Frontal cortex (tissue), 3 donors: ENCODE measurements at regions not wholly inside any gene's neighbourhood (a gene's known extent, or its start where the extent isn't known, plus 50 kb on each side); places are given as distances from the start of the nearest gene placed in this dataset.

Source experiments
- DNase-seq, 2 donors: peaks; one replicate each; pipeline ENCODE4 v3.0.0; 2012; ENCODE audit warnings: low spot score in 2 of 2
- FAIRE-seq: peaks from 2 replicates; lab custom pipeline; 2012; peaks lifted over from hg19 to GRCh38; lab: Jason Lieb, UNC
- donor health status: control.
- donor health status: control.
- donor health status: control.

DNA sequence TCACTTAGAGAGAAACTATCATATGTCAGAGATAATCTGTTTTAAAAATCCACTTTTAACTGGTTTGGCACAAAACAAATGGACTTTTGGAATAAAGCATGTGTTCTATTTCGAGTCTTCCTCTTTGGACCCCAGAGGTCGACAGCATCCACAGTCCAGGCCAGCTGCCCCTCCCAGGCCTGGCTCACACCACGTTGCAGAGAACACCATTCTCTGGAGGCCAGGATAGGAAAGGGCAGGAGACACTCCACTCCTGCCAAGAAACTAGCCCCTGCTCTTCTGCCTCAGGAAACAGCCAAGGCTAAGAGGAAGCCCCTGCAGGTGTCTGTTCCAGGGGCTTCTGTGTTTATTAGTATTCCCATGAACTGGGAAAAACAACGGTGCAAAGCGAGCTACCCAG is 456.6 kb upstream of the ID2 start:
- DNase-seq (no peak), FAIRE-seq (no peak)

DNA sequence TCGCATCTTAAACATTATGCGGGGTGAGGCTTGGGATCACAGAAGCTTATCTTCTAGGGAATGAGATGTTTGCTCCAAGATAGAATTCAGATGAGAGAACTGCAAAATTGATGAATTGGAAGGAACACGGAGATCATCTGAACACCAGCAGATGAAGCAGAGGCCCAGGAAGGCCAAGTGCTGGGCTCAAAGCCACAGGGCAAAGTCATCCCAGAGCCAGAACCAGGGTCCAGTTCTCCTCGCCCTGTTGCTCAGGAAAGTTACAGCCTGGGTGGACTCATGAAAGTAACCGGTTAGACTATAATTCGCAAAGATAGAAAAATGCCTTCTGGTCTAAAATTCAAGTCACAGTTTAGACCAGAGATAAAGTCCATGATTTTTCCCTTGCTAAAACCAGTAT is 456.1 kb upstream of the ID2 start:
- DNase-seq (no peak), FAIRE-seq (no peak)

DNA sequence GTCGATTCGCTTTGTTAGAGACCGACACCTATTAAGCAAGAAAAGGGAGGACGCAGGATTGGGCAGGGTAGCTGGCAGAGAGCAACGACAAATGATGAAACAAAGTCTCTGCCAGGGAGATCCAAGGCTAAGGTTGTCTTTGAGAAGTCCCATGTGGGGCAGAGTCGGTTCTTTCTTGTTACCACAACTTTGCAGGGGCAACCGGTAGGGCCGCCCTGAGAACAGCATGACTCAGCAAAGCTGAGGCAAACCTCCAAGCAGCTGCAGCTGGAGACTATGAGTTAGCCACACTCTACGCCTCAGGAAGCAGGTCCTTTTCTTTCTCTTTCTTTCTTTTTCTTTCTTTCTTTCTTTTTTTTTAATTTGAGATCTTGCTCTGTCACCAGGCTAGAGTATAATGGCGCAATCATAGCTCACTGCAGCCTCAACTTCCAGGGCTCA is 452.3 kb upstream of the ID2 start:
- DNase-seq (no peak), FAIRE-seq (no peak)

DNA sequence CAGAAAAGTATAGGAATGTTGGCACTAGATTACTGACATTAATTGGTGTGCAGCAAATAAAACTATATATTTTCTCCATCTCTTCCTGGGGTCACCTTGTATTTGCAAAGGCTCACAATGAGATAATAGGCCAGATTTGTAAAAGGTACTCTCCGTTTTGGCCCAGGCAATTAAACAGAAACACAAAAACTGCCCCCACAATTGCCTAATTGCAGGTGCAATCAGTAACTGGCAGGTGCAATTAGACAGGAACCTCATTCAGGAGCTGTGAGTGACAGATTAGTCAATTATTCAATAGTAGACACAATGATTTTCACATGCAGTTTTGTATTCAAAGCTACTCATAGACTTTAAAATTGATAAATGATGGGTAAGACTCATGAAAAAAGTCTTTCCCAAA is 451.4 kb upstream of the ID2 start:
- FAIRE-seq (no peak), DNase-seq (no peak)

DNA sequence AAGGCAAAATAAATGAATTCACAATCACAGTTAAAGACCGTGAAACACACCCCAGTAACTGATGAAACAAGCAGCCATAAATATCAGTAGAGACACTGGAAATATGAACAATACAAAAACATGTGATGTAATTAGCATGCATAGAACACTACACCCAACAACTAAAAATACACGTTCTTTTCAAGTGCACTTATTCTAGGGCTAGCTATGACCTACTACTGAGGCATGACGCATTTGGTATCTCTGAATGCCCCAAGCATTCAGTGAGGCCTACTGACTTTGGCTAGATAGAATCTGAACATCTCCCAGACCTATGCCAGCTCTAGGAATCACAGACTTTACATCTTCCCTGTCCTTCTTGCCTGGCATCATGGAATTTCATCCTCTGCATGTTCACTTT is 450.0 kb upstream of the ID2 start:
- DNase-seq = no peak
- no peak for FAIRE-seq

DNA sequence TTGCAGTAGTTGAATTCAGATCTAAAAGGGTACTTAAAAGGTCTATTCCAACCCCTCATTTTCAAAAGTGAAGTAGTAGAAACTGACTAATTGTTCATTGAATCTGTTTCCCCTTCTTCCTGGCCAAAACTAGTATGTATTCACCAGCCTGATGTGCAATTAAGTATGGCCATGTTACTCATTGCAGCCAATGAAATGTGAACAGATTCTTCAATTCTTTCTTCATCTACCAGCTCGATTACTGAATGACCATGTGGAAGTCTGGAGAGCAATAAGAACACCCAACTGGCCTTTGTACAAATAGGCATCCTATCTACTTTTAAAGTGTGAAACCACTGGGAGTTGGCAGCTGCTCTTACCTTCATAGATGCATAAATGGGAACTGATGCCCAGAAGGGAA is 449.0 kb upstream of the ID2 start:
- no peak for FAIRE-seq
- DNase-seq = no peak

DNA sequence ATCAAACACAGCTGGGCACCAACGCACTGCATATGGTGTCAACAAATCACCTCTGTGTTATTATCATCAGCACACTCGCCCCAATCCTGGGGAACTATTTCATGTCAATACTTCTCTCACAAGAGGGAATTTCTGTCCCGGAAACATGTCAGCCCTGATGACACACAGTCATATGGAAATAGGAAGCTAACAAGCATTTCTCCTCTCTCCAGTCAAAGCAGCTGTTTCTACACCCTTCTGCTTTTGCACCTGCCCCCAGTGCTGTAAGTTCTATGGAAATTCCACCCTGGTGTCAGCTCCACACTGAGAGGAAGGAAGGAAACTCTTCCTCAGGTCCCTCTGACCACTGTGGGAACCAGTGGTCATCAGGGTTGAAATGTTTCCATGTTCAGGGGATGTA is 447.6 kb upstream of the ID2 start:
- DNase-seq (no peak), FAIRE-seq (no peak)

DNA sequence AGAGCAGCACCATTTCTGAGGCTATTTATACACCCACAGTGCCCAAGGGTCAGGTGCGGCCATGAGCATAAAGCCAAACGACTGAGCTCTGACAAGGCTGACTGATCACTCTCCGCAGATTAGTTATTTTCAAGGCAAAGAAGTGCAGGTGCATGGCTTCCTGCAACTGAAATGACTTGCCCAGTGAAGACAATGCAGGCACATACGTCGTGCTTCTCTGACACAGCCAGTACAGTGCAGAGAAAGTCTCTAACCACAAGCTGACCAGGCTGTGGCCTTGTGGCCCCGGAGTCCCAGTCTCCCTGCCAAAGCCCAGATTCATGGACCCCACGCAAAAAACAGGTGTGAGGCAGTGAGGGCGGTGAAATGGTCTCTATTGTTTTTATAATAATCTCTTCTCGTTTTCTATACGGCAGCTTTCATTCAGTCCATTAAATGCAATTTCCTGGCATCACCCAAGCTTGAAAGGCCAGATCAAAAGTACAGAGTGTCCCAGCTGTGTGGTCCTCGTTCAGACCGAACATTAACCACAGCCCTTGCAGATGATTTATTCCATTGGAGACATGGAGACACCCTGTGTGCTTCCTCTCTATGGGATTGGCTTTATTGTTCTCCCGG is 447.0 kb upstream of the ID2 start:
- DNase-seq (no peak), FAIRE-seq (no peak)

DNA sequence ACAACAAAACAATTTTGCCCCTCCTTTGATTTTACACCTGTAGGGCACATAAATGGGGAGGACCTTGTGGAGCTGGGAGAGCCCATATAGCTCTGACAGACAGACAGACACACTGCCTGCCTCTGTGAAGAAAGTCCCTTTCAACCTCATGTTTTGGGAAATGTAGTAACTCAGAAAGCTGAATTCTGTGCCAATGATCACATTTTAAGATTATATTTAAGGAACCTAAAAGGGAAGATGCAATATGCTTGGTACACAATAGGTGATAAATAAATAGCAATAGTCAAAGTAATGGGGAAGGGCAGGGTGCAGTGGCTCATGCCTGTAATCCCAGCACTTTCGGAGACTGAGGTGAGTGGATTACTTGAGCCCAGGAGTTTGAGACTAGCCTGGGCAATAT is 446.4 kb upstream of the ID2 start:
- FAIRE-seq = no peak
- DNase-seq = no peak

DNA sequence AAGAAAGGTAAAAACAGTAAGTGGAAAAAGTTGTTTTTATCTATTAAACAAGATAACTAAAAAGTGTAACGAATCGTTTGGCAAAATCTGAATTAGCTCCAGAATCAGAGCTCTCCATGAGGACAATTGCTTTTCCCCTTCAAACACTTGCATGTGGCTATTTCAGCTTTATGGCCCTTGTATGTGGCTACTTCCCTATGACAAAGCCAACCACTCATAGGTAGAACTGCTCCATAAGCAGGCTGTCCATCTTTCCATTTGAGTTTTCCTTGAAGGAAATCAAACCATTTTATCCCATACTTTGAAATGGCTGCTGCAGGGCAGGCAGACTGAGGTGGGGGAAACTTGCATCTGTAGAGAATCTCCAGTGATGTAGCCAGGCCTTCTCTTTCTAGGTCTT is 445.5 kb upstream of the ID2 start:
- DNase-seq (no peak), FAIRE-seq (no peak)

DNA sequence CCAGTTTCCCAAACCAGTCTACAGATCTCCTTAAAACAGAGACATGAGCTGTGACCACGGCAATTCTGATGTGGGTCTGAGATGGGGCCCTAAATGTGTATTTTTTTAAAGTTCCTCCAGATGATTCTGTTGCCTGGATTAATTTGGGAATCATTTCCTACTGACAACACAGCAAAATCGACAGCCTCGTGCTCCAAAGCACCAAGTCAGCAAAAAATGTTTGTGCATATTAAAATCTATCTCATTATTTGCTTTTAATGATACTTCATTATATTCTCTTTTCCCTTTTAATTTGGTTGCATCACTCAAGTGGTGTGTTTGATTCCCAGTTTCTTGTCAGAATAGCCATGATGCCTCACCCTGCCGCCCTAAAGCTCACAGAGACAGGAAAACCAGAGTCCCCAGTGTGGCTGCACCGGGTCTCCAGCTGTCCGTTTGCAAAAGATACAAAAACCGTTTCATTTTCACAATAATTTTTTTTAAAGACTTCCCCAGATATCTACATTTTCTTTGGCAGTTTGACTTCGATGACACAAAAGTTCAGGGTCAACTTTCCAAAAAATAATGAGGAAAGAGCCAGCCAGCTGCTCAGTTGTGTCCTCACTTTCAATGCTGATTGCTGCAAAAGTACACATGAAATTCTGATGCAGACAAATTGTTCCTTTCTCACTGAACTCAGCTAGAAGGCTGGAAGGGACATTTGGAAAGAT is 443.2 kb upstream of the ID2 start:
- FAIRE-seq (no peak), DNase-seq (no peak)

DNA sequence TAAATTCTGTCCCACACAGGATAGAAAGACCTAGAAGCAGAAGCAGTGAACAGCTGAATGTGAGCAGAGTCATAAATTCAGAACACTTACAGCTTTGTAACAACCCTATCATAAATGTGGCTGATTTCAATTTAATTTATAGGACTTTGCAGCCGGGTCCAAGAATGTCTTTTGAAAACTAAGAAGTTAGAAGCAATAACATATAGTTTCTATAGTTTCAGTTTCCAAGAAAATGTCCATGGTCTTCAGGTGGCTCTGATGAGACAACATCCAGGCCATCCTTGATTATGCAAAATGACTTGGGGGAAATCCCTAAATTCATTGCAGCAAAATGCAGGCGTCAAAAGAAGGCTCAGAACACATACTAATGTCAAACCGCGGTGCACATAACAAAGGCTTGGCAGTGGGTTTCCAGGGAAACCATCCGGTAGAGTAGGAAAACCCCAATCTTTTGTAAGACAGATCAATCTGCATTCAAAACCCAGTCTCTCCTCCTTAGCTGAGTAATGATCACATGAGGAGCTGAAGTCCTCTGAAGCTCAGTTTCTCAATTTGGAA is 442.2 kb upstream of the ID2 start:
- DNase-seq (no peak), FAIRE-seq (no peak)

DNA sequence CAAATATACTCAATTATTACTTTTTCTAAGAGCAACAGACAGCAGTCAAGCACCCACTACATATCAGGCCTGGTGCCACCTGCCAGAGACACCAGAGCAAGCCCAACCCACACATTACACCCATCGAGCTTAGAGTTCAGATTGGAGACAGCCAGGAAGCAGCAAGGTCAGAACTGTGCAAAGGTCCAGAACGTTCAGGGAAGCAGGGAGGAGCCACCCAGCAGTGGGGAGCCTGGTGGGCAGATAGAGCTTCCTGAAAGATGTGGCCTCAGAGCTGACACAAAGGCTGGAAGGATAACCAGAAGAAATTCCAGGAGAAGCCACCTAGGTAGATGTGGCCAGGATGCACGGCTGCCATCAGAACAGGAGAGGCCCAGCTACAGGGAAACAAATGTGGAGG is 440.5 kb upstream of the ID2 start:
- DNase-seq (no peak), FAIRE-seq (no peak)

DNA sequence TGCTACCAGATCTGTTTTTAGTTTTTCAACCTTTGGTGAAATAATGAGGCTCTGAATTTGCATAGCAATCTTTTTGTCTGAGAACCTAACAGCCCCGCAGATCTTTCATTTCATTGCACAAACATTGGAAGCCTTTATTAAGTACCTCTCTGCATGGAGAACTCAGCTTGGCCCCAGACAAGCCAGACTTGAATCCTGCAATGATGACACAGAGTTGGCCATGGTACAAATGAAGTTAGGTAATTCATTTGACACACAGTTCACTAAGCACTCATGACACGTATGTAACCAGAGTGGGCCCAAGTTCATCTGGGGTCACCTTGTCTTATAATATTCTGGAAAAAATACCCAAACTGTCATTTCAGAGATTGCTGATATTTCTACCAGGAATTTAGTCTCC is 439.1 kb upstream of the ID2 start:
- DNase-seq (no peak), FAIRE-seq (no peak)

DNA sequence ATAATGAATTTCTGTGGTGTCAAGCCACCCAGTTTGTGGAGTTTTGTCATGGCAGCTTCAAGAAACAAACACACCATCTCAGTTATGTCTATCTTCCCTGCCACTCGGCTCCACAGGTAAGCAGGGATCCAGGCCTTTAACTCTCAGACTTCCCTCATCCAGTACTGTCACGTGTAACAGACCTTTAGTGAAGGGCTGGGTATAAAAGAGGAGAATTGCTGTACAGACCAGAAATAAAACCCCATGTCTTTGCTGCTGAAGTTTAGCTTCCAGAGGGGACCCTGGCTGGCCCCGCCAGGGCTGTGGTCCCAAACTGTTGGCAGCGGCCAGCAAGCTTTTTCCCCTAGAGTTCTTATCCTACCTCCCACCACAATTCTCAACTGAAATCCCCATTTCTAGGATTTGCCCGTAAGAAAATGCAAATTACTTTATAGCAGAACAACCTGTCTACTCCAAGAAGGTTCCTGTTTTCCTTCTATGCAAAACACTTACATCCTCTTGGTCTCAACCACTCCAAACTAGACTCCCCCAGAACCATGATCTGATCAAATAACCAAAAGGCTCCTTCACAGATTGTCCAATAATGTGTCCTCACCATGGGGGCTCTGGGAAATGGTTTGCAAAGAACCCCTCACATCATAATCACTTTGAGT is 438.0 kb upstream of the ID2 start:
- DNase-seq (no peak), FAIRE-seq (no peak)

DNA sequence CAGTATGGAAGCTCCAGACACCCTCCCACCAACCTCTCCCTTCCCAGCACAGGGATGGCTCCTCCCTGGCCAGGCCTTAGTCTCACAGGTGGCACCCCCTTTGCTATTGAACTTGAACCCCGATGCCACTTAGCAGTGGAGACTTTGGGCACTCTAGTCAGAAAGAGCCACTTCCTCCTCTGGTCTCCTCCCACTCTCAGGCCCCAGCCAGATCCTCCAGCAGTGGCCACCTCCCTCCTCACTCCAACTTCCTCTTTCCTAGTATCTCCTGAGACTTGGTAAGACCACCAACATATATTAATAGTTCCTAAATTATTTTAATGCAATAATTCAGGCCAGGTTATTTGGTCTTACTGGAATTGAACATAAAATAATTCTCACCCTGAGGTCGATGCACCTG is 437.2 kb upstream of the ID2 start:
- FAIRE-seq = no peak
- no peak for DNase-seq

DNA sequence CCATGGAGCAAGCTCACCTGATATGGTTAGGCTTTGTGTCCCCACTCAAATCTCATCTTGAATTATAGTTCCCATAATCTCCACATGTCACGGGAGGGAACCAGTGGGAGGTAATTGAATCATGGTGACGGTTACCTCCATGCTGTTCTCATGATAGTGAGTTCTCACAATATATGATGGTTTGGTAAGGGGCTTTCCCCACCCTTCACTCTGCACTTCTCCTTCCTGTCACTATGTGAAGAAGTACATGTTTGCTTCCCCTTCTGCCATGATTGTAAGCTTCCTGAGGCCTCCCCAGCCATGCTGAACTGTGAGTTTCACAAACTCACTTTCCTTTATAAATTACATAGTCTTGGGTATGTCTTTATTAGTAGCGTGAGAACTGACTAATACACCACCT is 435.7 kb upstream of the ID2 start:
- FAIRE-seq (no peak), DNase-seq (no peak)

DNA sequence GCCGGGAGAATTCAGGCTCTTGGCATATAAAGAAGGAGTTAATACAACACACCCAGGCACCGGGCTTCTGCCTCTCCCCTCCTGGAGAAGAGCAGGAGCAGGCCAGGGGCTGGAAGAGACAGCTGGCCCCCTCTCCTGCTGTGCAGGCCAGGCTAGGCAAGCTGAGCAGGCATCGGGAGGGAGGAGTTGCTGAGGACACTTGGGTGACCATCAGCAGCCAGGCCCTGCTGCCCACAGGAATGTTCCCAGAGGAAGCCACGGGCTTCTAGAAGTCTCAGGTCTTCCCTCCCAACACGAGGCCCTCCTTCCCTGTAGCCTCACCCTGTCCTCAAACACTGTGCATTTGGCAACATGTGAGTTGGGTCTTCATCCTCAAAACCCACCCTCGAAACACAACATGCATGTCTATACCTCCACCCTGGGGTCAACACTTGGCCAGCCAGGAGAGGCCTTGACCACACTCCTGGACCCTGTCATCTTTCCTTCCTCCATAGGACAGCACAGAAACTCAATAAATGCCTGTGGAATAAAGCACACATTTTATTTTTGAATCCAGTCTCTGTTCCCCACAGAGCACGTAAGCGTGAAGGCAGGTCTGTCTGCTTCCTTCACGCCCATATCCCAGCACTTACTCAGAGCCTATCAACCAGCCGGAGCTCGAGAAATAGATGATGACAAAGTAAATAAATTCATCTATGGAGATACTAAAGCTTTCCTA is 433.8 kb upstream of the ID2 start:
- FAIRE-seq = no peak

DNA sequence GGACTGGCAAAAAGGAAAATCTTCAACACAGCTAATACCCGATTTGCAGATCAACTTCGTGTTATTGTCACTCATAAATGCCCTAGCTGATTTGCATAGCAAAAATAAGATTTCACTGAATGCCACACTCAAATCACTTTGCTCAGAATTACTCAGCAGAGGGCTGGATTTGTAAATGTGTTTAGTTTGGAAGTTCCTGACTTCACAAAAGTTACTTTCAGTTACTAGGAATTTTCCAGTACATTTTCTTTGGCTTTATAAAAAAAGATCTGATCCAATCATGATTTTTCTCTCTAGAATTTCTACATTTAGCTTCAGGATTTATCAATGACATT is 433.3 kb upstream of the ID2 start:
- DNase-seq (no peak), FAIRE-seq (no peak)

More for the DNA sequence above, 433.8 kb upstream of the ID2 start:
- no peak for DNase-seq

DNA sequence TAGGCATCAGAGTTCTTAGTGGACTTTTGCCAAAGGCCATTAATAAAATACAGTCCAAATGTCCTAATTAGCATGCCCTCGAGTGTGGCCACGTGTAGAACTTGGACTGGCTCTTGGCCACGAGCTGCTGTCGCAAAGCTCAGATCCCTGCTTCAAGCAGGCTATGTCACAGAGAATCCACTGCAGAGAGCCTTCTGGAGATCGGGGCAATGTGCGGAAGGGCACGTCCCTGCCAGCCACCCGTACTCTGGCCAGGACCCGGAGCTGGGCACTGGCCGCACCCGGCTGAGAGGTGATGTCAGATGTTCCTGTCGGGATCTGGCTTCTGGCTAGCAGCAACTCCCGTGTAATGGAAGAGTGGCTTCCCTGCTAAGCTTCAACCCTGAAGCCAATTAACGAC is 432.7 kb upstream of the ID2 start:
- DNase-seq (no peak), FAIRE-seq (no peak)

DNA sequence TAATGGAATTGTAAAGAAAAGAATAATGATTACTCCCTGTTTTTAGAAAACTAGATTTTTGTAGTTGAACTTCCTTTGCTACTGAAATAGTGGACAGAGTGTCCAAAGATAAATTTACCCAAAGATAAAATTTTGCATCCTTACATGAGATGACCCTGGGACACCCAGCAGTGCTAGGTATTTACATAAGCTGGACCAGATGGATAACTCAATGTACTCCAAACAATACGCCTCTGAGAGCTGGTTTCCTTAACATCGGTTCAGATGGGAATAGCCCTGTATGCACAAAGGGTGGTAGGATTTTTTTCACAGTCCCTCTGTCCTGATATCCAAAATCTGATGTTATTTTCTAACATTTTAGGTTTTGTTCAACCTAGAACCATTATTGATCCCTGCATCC is 432.1 kb upstream of the ID2 start:
- FAIRE-seq = no peak
- no peak for DNase-seq
